IMR-90 (cell line): ENCODE measurements at regions not wholly inside any gene's neighbourhood (a gene's known extent, or its start where the extent isn't known, plus 50 kb on each side); places are given as distances from the start of the nearest gene placed in this dataset.

Source experiments
- ATAC-seq: fragments of 200-7000 bp; cut with Tn5 transposase; 2 replicates; pipeline ENCODE4 v1.9.1; 2020; ENCODE audit warnings: low read depth, mild to moderate bottlenecking, moderate library complexity
- BruUV-seq: library from RNA; stranded (reverse); fragments of 400-500 nt; replicated peaks from 2 replicates; lab custom pipeline; 2021; lab: Mats Ljungman, UMichigan
- CTCF ChIA-PET: fragments of 300-600 bp; formaldehyde crosslinking; extraction: SDS; loops from one replicate; lab custom pipeline; 2021; ENCODE audit warnings: antibody characterized with exemption; lab: Yijun Ruan, JAX
- POLR2A ChIA-PET: fragments of 300-600 bp; sonication (Branson Sonifier 250); formaldehyde crosslinking; loops from one replicate; lab custom pipeline; 2022; ENCODE audit warnings: antibody characterized with exemption; ENCODE audit not compliant: unreplicated experiment; lab: Charles Lee
- DNase-seq: peaks from one replicate; pipeline ENCODE4 v3.0.0; 2013
- H2AFZ ChIP-seq: replicated peaks from 2 replicates; pipeline ENCODE3; 2013; ENCODE audit warnings: low read length, mild to moderate bottlenecking; ENCODE audit not compliant: poor library complexity
- H2AK5ac ChIP-seq: 2 replicates; pipeline ENCODE4 v1.6.1; 2013; ENCODE audit warnings: low read depth, low read length, inconsistent platforms
- H2AK9ac ChIP-seq: replicated peaks from 2 replicates; pipeline ENCODE3; 2013; ENCODE audit warnings: mild to moderate bottlenecking, low read depth, low read length, moderate library complexity; ENCODE audit not compliant: poor library complexity
- H2BK120ac ChIP-seq: 2 replicates; pipeline ENCODE4 v1.6.1; 2013; ENCODE audit warnings: low read depth, low read length, inconsistent platforms
- H2BK15ac ChIP-seq: 3 replicates; pipeline ENCODE4 v1.6.1; 2013; ENCODE audit warnings: low read depth, low read length, inconsistent platforms
- H2BK20ac ChIP-seq: 2 replicates; pipeline ENCODE4 v1.6.1; 2013; ENCODE audit warnings: low read depth, mild to moderate bottlenecking, inconsistent platforms, low read length, moderate library complexity
- H2BK5ac ChIP-seq: 2 replicates; pipeline ENCODE4 v1.6.1; 2013; ENCODE audit warnings: mild to moderate bottlenecking, low read depth, low read length, inconsistent platforms; ENCODE audit not compliant: poor library complexity, severe bottlenecking
- H3K14ac ChIP-seq: replicated peaks from 2 replicates; pipeline ENCODE4 v1.6.1; 2013; ENCODE audit warnings: low read depth, low read length, inconsistent platforms
- H3K18ac ChIP-seq: 2 replicates; pipeline ENCODE4 v1.6.1; 2013; ENCODE audit warnings: low read depth, low read length, control low read depth
- H3K23ac ChIP-seq: 2 replicates; pipeline ENCODE4 v1.6.1; 2013; ENCODE audit warnings: low read depth, low read length, inconsistent platforms
- H3K27ac ChIP-seq: 2 replicates; pipeline ENCODE4 v1.5.1; 2013; ENCODE audit warnings: mild to moderate bottlenecking, control low read depth, low read length; ENCODE audit not compliant: insufficient read depth
- H3K27me3 ChIP-seq: 2 replicates; pipeline ENCODE4 v1.6.1; 2013; ENCODE audit warnings: low read length; ENCODE audit not compliant: control insufficient read depth, insufficient read depth
- H3K36me3 ChIP-seq: 2 replicates; pipeline ENCODE4 v1.6.1; 2013; ENCODE audit warnings: low read length, mixed read lengths; ENCODE audit not compliant: control insufficient read depth, insufficient read depth
- H3K4ac ChIP-seq: 2 replicates; pipeline ENCODE4 v1.6.1; 2013; ENCODE audit warnings: low read depth, low read length, inconsistent platforms
- H3K4me1 ChIP-seq: 2 replicates; pipeline ENCODE4 v1.6.1; 2013; ENCODE audit warnings: low read length, mixed read lengths; ENCODE audit not compliant: control insufficient read depth, insufficient read depth
- H3K4me2 ChIP-seq: 2 replicates; pipeline ENCODE4 v1.6.1; 2013; ENCODE audit warnings: low read depth, mild to moderate bottlenecking, control low read depth, low read length, moderate library complexity
- H3K4me3 ChIP-seq: 2 replicates; pipeline ENCODE4 v1.5.1; 2013; ENCODE audit warnings: low read depth, mild to moderate bottlenecking, control low read depth, low read length, moderate library complexity; ENCODE audit not compliant: insufficient read depth
- H3K56ac ChIP-seq: 2 replicates; pipeline ENCODE4 v1.6.1; 2013; ENCODE audit warnings: low read length, inconsistent platforms; ENCODE audit not compliant: insufficient read depth; ENCODE audit errors: extremely low read depth
- H3K79me1 ChIP-seq, 2 experiments: 2 replicates each; pipeline ENCODE4 v1.6.1; 2013; ENCODE audit warnings: low read length in 2 of 2, inconsistent platforms in 1 of 2, low read depth in 1 of 2
- H3K9ac ChIP-seq: 2 replicates; pipeline ENCODE4 v1.6.1; 2013; ENCODE audit warnings: low read depth, low read length, control low read depth
- H3K9me1 ChIP-seq: 2 replicates; pipeline ENCODE4 v1.6.1; 2013; ENCODE audit warnings: low read length, inconsistent platforms; ENCODE audit not compliant: insufficient read depth
- H3K9me3 ChIP-seq: 2 replicates; pipeline ENCODE4 v1.6.1; 2013; ENCODE audit warnings: low read length; ENCODE audit not compliant: control insufficient read depth, insufficient read depth
- H4K20me1 ChIP-seq: 2 replicates; pipeline ENCODE4 v1.6.1; 2013; ENCODE audit warnings: low read length, inconsistent platforms; ENCODE audit not compliant: insufficient read depth
- H4K5ac ChIP-seq: 2 replicates; pipeline ENCODE4 v1.6.1; 2013; ENCODE audit warnings: mild to moderate bottlenecking, low read depth, low read length, control low read depth
- H4K8ac ChIP-seq, 2 experiments: 2 replicates each; pipeline ENCODE4 v1.6.1; 2013; ENCODE audit warnings: low read depth in 2 of 2, low read length in 2 of 2, control low read depth in 1 of 2, inconsistent platforms in 1 of 2
- H4K91ac ChIP-seq: 2 replicates; pipeline ENCODE4 v1.6.1; 2013; ENCODE audit warnings: low read depth, low read length, inconsistent platforms; ENCODE audit not compliant: insufficient read depth
- BHLHE40 ChIP-seq: fragments of 150-350 bp; IDR thresholded peaks from 2 replicates; pipeline ENCODE4 v1.6.1; 2016; ENCODE audit warnings: mild to moderate bottlenecking, low read depth, low read length
- CHD1 ChIP-seq: IDR thresholded peaks from 2 replicates; pipeline ENCODE4 v1.6.1; 2012; ENCODE audit warnings: low read depth, low read length, improper control_type of control experiment
- FOS ChIP-seq: fragments of 150-350 bp; IDR thresholded peaks from 2 replicates; pipeline ENCODE4 v1.6.1; 2016; ENCODE audit warnings: low read depth, low read length
- MAFK ChIP-seq: IDR thresholded peaks from 2 replicates; pipeline ENCODE4 v1.6.1; 2012; ENCODE audit warnings: low read depth, low read length, improper control_type of control experiment
- MAZ ChIP-seq: IDR thresholded peaks from 2 replicates; pipeline ENCODE4 v1.6.1; 2012; ENCODE audit warnings: low read depth, mild to moderate bottlenecking, low read length, improper control_type of control experiment, moderate library complexity, borderline replicate concordance
- WGBS, 2 experiments: methylation state at CpG; one replicate each; pipeline versions ENCODE4 v1.1.5 to v1.1.7; 2013; ENCODE audit warnings: missing lambda C conversion rate in 2 of 2; ENCODE audit not compliant: insufficient read length in 1 of 2; ENCODE audit errors: extremely low coverage in 2 of 2; 5-methylcytosine and 5-hydroxymethylcytosine counted together
- dilution Hi-C: fragments of 300-500 bp; cut with HindIII; formaldehyde crosslinking; loops from one replicate; pipeline ENCODE4 v1.14.3; 2018; ENCODE audit warnings: low sequenced_read_pairs; ENCODE audit not compliant: unreplicated experiment
- in situ Hi-C: fragments of 300-500 bp; cut with MboI; formaldehyde crosslinking; loops from 3 replicates; pipeline ENCODE4 v1.14.3; 2019; ENCODE audit warnings: low sequenced_read_pairs, inconsistent platforms, mixed read lengths
- intact Hi-C: fragments of 100-400 bp; cut with micrococcal nuclease; formaldehyde crosslinking; loops from 2 replicates; pipeline ENCODE4 v1.10.0; 2022
- TF ChIP-seq, protein P1 (sequence below): fragments of 150-350 bp; IDR thresholded peaks from 2 replicates; pipeline ENCODE4 v1.6.1; 2017; ENCODE audit warnings: mild to moderate bottlenecking, antibody characterized with exemption, low read length, low read depth

DNA sequence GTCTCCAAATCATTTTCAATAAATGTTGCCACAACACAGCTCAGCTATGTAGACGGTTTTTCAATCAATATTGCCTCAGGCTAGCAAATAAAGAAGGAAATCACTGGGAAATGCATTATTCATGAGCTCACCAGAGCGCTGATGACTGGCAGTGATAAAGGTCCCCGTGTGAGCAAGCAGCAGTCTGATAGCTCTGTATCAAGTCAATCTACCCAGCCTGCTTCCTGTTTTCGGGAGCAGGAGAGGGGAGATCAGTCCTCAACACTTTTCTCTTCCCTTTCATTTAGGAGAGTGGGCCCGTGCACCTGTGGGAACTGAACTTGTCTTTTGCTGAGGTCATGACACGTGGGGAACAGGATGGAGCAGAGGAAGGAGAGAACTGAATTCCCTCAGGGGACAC is 253.9 kb upstream of the SIX2 start:
- peaks cover 44% of the 10 kb centered on the region for H3K27me3 ChIP-seq
- ATAC-seq, result no peak
- H4K20me1 ChIP-seq, result no peaks in the 10 kb centered on the region
- no peak overlapping the region for H2AFZ ChIP-seq
- no peak overlapping the region for H2AK9ac ChIP-seq
- H3K14ac ChIP-seq, result no peak overlapping the region
- no peak for TF ChIP-seq MAFK
- TF ChIP-seq BHLHE40, result no peak
- TF ChIP-seq CHD1, result no peak
- no peak for TF ChIP-seq MAZ
- TF ChIP-seq FOS, result no peak
- TF ChIP-seq, protein P1, sequence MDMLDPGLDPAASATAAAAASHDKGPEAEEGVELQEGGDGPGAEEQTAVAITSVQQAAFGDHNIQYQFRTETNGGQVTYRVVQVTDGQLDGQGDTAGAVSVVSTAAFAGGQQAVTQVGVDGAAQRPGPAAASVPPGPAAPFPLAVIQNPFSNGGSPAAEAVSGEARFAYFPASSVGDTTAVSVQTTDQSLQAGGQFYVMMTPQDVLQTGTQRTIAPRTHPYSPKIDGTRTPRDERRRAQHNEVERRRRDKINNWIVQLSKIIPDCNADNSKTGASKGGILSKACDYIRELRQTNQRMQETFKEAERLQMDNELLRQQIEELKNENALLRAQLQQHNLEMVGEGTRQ, result no peak
- dilution Hi-C loops, result no loop called here
- BruUV-seq, result no TSS peak
- no peak overlapping the region for H3K18ac ChIP-seq
- H3K36me3 ChIP-seq, result no peaks in the 10 kb centered on the region
- no peak overlapping the region for H3K4ac ChIP-seq
- no peak overlapping the region for H3K9ac ChIP-seq
- DNase-seq, result no peak
- H3K9me1 ChIP-seq, result no peaks in the 10 kb centered on the region
- ChIA-PET POLR2A (no interaction called here), CTCF (no interaction called here)
- in situ Hi-C loops, result no loop called here
- no peak overlapping the region for H2BK5ac ChIP-seq
- H3K4me1 ChIP-seq, result peaks cover 1% of the 10 kb centered on the region; the same call in 1 of the 2 replicates
- no peak overlapping the region for H4K8ac ChIP-seq
- no peak overlapping the region for H4K5ac ChIP-seq
- H3K23ac ChIP-seq, result no peak overlapping the region
- H2BK20ac ChIP-seq, result no peak overlapping the region
- no peak overlapping the region for H3K4me3 ChIP-seq
- H3K79me1 ChIP-seq, result no peaks in the 10 kb centered on the region
- intact Hi-C loops, result no loop called here
- no peak overlapping the region for H3K56ac ChIP-seq
- no peak overlapping the region for H2AK5ac ChIP-seq
- no CpG with 5 or more reads among the region's 6 CpGs for WGBS, 2 experiments
- no peak overlapping the region for H4K91ac ChIP-seq
- H2BK15ac ChIP-seq, result no peak overlapping the region
- no peak overlapping the region for H2BK120ac ChIP-seq
- H3K27ac ChIP-seq, result no peak overlapping the region
- no peak overlapping the region for H3K4me2 ChIP-seq
- H3K9me3 ChIP-seq, result no peaks in the 10 kb centered on the region
